Mesendoderm (in vitro differentiated cells): ENCODE measurements at regions not wholly inside any gene's neighbourhood (a gene's known extent, or its start where the extent isn't known, plus 50 kb on each side); places are given as distances from the start of the nearest gene placed in this dataset.

ENCODE experiments used
- DNase-seq: peaks from one replicate; pipeline ENCODE4 v3.0.0; 2013
- H2AK5ac ChIP-seq: 2 replicates; pipeline ENCODE4 v1.6.1; 2013; ENCODE audit warnings: low read length, inconsistent platforms
- H2BK120ac ChIP-seq: 2 replicates; pipeline ENCODE4 v1.6.1; 2013; ENCODE audit warnings: low read depth, mild to moderate bottlenecking, low read length, moderate library complexity, mixed read lengths
- H2BK15ac ChIP-seq: replicated peaks from 2 replicates; pipeline ENCODE4 v1.6.1; 2013; ENCODE audit warnings: low read depth, mild to moderate bottlenecking, moderate library complexity
- H2BK5ac ChIP-seq: 2 replicates; pipeline ENCODE4 v1.6.1; 2013; ENCODE audit warnings: low read length, inconsistent platforms
- H3K18ac ChIP-seq: 2 replicates; pipeline ENCODE4 v1.6.1; 2013; ENCODE audit warnings: mild to moderate bottlenecking, low read length, mixed read lengths
- H3K23ac ChIP-seq: one replicate; pipeline ENCODE4 v1.6.1; 2013; ENCODE audit warnings: low read length
- H3K27ac ChIP-seq: 2 replicates; pipeline ENCODE4 v1.5.1; 2013; ENCODE audit warnings: low read depth, mild to moderate bottlenecking, inconsistent platforms, low read length, moderate library complexity
- H3K27me3 ChIP-seq: 2 replicates; pipeline ENCODE4 v1.6.1; 2013; ENCODE audit warnings: low read length, control low read depth, mild to moderate bottlenecking, inconsistent platforms; ENCODE audit not compliant: insufficient read depth, poor library complexity
- H3K36me3 ChIP-seq: 2 replicates; pipeline ENCODE4 v1.6.1; 2013; ENCODE audit warnings: low read length, inconsistent platforms; ENCODE audit not compliant: control insufficient read depth, insufficient read depth
- H3K4ac ChIP-seq: one replicate; pipeline ENCODE4 v1.6.1; 2013; ENCODE audit warnings: low read depth, mild to moderate bottlenecking, low read length, moderate library complexity
- H3K4me1 ChIP-seq: 2 replicates; pipeline ENCODE4 v1.6.1; 2013; ENCODE audit warnings: low read depth, low read length, inconsistent platforms; ENCODE audit not compliant: control insufficient read depth
- H3K4me2 ChIP-seq: 2 replicates; pipeline ENCODE4 v1.6.1; 2013; ENCODE audit warnings: low read length
- H3K4me3 ChIP-seq: 2 replicates; pipeline ENCODE4 v1.5.1; 2013; ENCODE audit warnings: mild to moderate bottlenecking, low read length
- H3K56ac ChIP-seq: one replicate; pipeline ENCODE4 v1.6.1; 2013; ENCODE audit warnings: low read length
- H3K79me1 ChIP-seq: 2 replicates; pipeline ENCODE4 v1.6.1; 2013; ENCODE audit warnings: low read length, inconsistent platforms
- H3K79me2 ChIP-seq: 2 replicates; pipeline ENCODE4 v1.6.1; 2013; ENCODE audit warnings: mild to moderate bottlenecking, low read length; ENCODE audit not compliant: control insufficient read depth, insufficient read depth
- H3K9ac ChIP-seq: 2 replicates; pipeline ENCODE4 v1.6.1; 2013; ENCODE audit warnings: low read length, inconsistent platforms
- H4K5ac ChIP-seq: one replicate; pipeline ENCODE4 v1.6.1; 2013; ENCODE audit warnings: low read length
- H4K8ac ChIP-seq: one replicate; pipeline ENCODE4 v1.6.1; 2013; ENCODE audit warnings: low read depth, mild to moderate bottlenecking, control low read depth, low read length, moderate library complexity
- WGBS: extraction: QIAGEN DNeasy Blood & Tissue Kit; methylation state at CpG from one replicate; pipeline ENCODE4 v1.1.7; 2013; ENCODE audit warnings: low lambda C conversion rate, missing lambda C conversion rate; ENCODE audit not compliant: insufficient coverage; ENCODE audit errors: extremely low coverage; 5-methylcytosine and 5-hydroxymethylcytosine counted together

GRCh38 chrX:95678679-95679078, 1006.0 kb upstream of the DIAPH2 start:
- no peaks in the 10 kb centered on the region for H3K79me2 ChIP-seq
- no peak overlapping the region for H3K27ac ChIP-seq
- WGBS, result no CpG with 5 or more reads among the region's 4 CpGs
- H3K36me3 ChIP-seq, result no peaks in the 10 kb centered on the region
- no peak overlapping the region for H3K23ac ChIP-seq
- no peak overlapping the region for H3K56ac ChIP-seq
- no peak overlapping the region for H3K4me3 ChIP-seq
- no peak overlapping the region for H4K5ac ChIP-seq
- no peak overlapping the region for H3K4ac ChIP-seq
- H3K79me1 ChIP-seq, result no peaks in the 10 kb centered on the region
- no peak overlapping the region for H3K4me2 ChIP-seq
- no peak overlapping the region for H2BK120ac ChIP-seq
- H3K27me3 ChIP-seq, result no peaks in the 10 kb centered on the region
- H3K9ac ChIP-seq, result no peak overlapping the region
- H2BK5ac ChIP-seq, result no peak overlapping the region
- DNase-seq, result no peak
- no peak overlapping the region for H2AK5ac ChIP-seq
- no peaks in the 10 kb centered on the region for H3K4me1 ChIP-seq
- H2BK15ac ChIP-seq, result no peak overlapping the region
- no peak overlapping the region for H3K18ac ChIP-seq
- H4K8ac ChIP-seq, result no peak overlapping the region

GRCh38 chrX:95693365-95693764, 991.3 kb upstream of the DIAPH2 start:
- Histone ChIP-seq H3K27ac (no peak overlapping the region), H2BK120ac (no peak overlapping the region), H2AK5ac (no peak overlapping the region), H3K4me3 (no peak overlapping the region), H3K79me2 (no peaks in the 10 kb centered on the region), H3K18ac (no peak overlapping the region), H4K8ac (no peak overlapping the region), H3K9ac (no peak overlapping the region), H3K4ac (no peak overlapping the region), H3K56ac (no peak overlapping the region), H2BK5ac (no peak overlapping the region), H3K79me1 (no peaks in the 10 kb centered on the region), H3K4me2 (no peak overlapping the region), H3K23ac (no peak overlapping the region), H4K5ac (no peak overlapping the region), H3K4me1 (no peaks in the 10 kb centered on the region), H2BK15ac (no peak overlapping the region), H3K27me3 (no peaks in the 10 kb centered on the region), H3K36me3 (no peaks in the 10 kb centered on the region)
- no peak for DNase-seq
- WGBS, result no CpG with 5 or more reads among the region's 2 CpGs

- Histone ChIP-seq H3K4me1 (no peaks in the 10 kb centered on the region), H3K56ac (no peak overlapping the region), H3K23ac (no peak overlapping the region), H2BK5ac (no peak overlapping the region), H2BK120ac (no peak overlapping the region), H2AK5ac (no peak overlapping the region), H3K27me3 (no peaks in the 10 kb centered on the region), H3K79me1 (no peaks in the 10 kb centered on the region), H3K4ac (no peak overlapping the region), H3K79me2 (no peaks in the 10 kb centered on the region), H3K27ac (no peak overlapping the region), H3K9ac (no peak overlapping the region), H3K4me2 (no peak overlapping the region), H3K18ac (no peak overlapping the region), H3K4me3 (no peak overlapping the region), H2BK15ac (no peak overlapping the region), H4K8ac (no peak overlapping the region), H4K5ac (no peak overlapping the region), H3K36me3 (no peaks in the 10 kb centered on the region)
- WGBS, result no CpG with 5 or more reads among the region's 1 CpG
- no peak for DNase-seq
Measured at GRCh38 chrX:95703696-95704095, 980.9 kb upstream of the DIAPH2 start.

DNA sequence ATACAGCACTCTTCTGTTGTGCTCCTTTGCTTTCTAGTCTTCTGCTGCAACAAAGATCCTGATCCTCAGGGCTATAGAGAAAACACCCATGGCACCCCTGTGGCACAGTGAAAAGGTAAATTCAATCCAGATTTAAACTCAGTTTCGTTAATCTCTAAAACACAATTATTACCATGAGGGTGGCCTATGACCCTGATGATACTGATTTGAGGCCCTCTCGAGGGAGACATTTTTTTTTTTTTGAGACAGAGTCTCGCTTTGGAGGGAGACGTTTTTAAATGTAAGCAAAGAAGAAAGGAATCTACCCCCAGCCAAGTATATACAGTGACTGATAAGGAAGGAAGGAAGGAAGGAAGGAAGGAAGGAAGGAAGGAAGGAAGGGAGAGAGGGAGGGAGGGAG, 967.8 kb upstream of the DIAPH2 start:
- Histone ChIP-seq H3K56ac (no peak overlapping the region), H3K79me2 (no peaks in the 10 kb centered on the region), H2AK5ac (no peak overlapping the region), H3K23ac (no peak overlapping the region), H2BK120ac (no peak overlapping the region), H3K36me3 (no peaks in the 10 kb centered on the region), H3K18ac (no peak overlapping the region), H4K5ac (no peak overlapping the region), H3K4me1 (no peaks in the 10 kb centered on the region), H3K4ac (no peak overlapping the region), H3K27ac (no peak overlapping the region), H3K4me2 (no peak overlapping the region), H2BK5ac (no peak overlapping the region), H3K9ac (no peak overlapping the region), H4K8ac (no peak overlapping the region), H3K79me1 (no peaks in the 10 kb centered on the region), H3K27me3 (no peaks in the 10 kb centered on the region), H3K4me3 (no peak overlapping the region), H2BK15ac (no peak overlapping the region)
- no peak for DNase-seq
- WGBS, result no CpG with 5 or more reads among the region's 4 CpGs

DNA sequence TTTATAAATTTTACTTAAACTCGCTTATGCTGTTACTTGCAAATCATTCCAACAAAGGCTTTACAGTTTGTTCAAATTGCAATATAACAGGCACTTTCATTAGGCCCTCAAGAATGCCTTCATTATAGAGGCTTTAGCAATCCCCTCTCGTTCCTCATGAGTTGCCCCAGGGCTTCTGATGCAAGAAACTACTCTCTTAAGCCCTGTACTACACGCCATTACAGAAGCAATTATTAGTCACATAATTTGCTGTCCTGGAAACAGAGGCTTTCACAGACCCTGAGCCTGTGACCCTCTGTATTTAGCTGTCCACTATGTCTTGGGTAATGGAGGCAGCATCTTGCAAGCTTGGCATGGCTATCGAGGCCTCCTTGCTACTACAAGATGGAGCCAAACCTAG, 965.9 kb upstream of the DIAPH2 start:
- H2AK5ac ChIP-seq, result no peak overlapping the region
- no peak overlapping the region for H4K8ac ChIP-seq
- no peaks in the 10 kb centered on the region for H3K27me3 ChIP-seq
- H3K79me2 ChIP-seq, result no peaks in the 10 kb centered on the region
- no peak for DNase-seq
- no peaks in the 10 kb centered on the region for H3K79me1 ChIP-seq
- no peak overlapping the region for H3K9ac ChIP-seq
- no peak overlapping the region for H3K23ac ChIP-seq
- no peak overlapping the region for H2BK5ac ChIP-seq
- no peaks in the 10 kb centered on the region for H3K4me1 ChIP-seq
- no peak overlapping the region for H3K4me3 ChIP-seq
- H4K5ac ChIP-seq, result no peak overlapping the region
- no peak overlapping the region for H3K56ac ChIP-seq
- WGBS, result no CpG with 5 or more reads among the region's 4 CpGs
- no peak overlapping the region for H3K27ac ChIP-seq
- H3K18ac ChIP-seq, result no peak overlapping the region
- H3K4me2 ChIP-seq, result no peak overlapping the region
- no peak overlapping the region for H3K4ac ChIP-seq
- H3K36me3 ChIP-seq, result no peaks in the 10 kb centered on the region
- no peak overlapping the region for H2BK15ac ChIP-seq
- H2BK120ac ChIP-seq, result no peak overlapping the region

DNA sequence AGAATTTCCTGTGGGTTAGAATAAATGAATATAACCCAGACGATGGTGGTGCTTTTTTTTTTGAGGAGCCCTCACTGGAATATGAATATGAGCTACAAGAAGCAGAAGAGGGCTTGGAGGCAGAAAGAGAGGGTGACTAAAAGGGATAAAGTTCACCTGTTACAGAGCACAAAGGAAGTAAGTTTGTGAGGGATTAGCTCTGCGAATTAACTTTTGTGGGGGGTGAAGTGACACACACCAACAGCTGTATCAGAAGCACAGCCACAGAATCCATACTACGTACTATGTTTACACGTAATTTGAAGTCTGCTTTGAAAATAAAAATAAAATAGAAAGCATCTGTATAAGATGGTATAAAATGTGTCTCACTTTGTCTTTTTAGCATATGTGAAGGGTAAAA, 963.6 kb upstream of the DIAPH2 start:
- H4K5ac ChIP-seq, result no peak overlapping the region
- H3K79me2 ChIP-seq, result no peaks in the 10 kb centered on the region
- no peaks in the 10 kb centered on the region for H3K27me3 ChIP-seq

More for the DNA sequence above, 963.6 kb upstream of the DIAPH2 start:
- Histone ChIP-seq H3K4me2 (no peak overlapping the region), H3K79me1 (no peaks in the 10 kb centered on the region), H3K23ac (no peak overlapping the region), H4K8ac (no peak overlapping the region), H3K27ac (no peak overlapping the region), H3K4me1 (no peaks in the 10 kb centered on the region), H3K18ac (no peak overlapping the region), H3K4ac (no peak overlapping the region), H2BK5ac (no peak overlapping the region), H3K4me3 (no peak overlapping the region), H3K56ac (no peak overlapping the region), H2BK15ac (no peak overlapping the region), H3K36me3 (no peaks in the 10 kb centered on the region), H2AK5ac (no peak overlapping the region), H3K9ac (no peak overlapping the region), H2BK120ac (no peak overlapping the region)
- no CpG with 5 or more reads among the region's 4 CpGs for WGBS
- DNase-seq, result no peak
